PC-9 (cell line): ENCODE measurements at regions not wholly inside any gene's neighbourhood (a gene's known extent, or its start where the extent isn't known, plus 50 kb on each side); places are given as distances from the start of the nearest gene placed in this dataset.

Experiments used
- CTCF ChIP-seq: fragments of 200-600 bp; sonication (generic); conservative IDR thresholded peaks from 2 replicates; pipeline ENCODE4 v1.6.1; 2017; ENCODE audit warnings: mixed run types, antibody characterized with exemption, mild to moderate bottlenecking, moderate library complexity
- EZH2 ChIP-seq: fragments of 200-600 bp; sonication (generic); IDR thresholded peaks from 2 replicates; pipeline ENCODE4 v1.8.0; 2017; ENCODE audit warnings: antibody characterized with exemption, low read depth

- TF ChIP-seq EZH2 (no peak), CTCF (no peak)
These were observed 617.0 kb upstream of the CDH5 start for GRCh38 chr16:65749506-65749905.
